ENCODE measurements at regions not wholly inside any gene's neighbourhood (a gene's known extent, or its start where the extent isn't known, plus 50 kb on each side); places are given as distances from the start of the nearest gene placed in this dataset.

- TF ChIP-seq CTCF (IDR thresholded peaks at IDR 0.05) = no peak
- no peak for TF ChIP-seq POLR2A (IDR thresholded peaks at IDR 0.05)
- TF ChIP-seq POLR2AphosphoS5 (IDR thresholded peaks at IDR 0.05) = no peak
- no peak for TF ChIP-seq EP300 (IDR thresholded peaks at IDR 0.05)
These were observed 796.1 kb downstream of the EPHA4 start for GRCh38 chr2:220775856-220776488.
